HG02610 (cell line): ENCODE measurements at regions not wholly inside any gene's neighbourhood (a gene's known extent, or its start where the extent isn't known, plus 50 kb on each side); places are given as distances from the start of the nearest gene placed in this dataset.
"Not testable (repeated sequence)": the region's sequence is repeated elsewhere in the genome, so short reads cannot be mapped to it uniquely, and the experiment has no call there.

Experiments used
- ATAC-seq: cut with Tn5 transposase; IDR thresholded peaks from one replicate; pipeline ENCODE4 v1.9.1; 2021; ENCODE audit warnings: mild to moderate bottlenecking, moderate library complexity; ENCODE audit not compliant: unreplicated experiment

- ATAC-seq = not testable (repeated sequence)
Observed at GRCh38 chr16:29246091-29246490, 160.4 kb downstream of the NPIPB11 start.

- no peak for ATAC-seq
Observed at GRCh38 chr16:29237971-29238370, 168.5 kb downstream of the NPIPB11 start.

GRCh38 chr16:29237495-29237894, 169.0 kb downstream of the NPIPB11 start:
- ATAC-seq = not testable (repeated sequence)

- ATAC-seq = not testable (repeated sequence)
Observed at GRCh38 chr16:29237023-29237422, 169.5 kb downstream of the NPIPB11 start.

GRCh38 chr16:29235836-29236370, 170.6 kb downstream of the NPIPB11 start:
- ATAC-seq = not testable (repeated sequence)

GRCh38 chr16:29234536-29235275, 171.8 kb downstream of the NPIPB11 start:
- not testable (repeated sequence) for ATAC-seq

GRCh38 chr16:29233705-29234404, 172.7 kb downstream of the NPIPB11 start:
- not testable (repeated sequence) for ATAC-seq

- ATAC-seq = no peak
Observed at GRCh38 chr16:29232811-29233704, 173.5 kb downstream of the NPIPB11 start.

- ATAC-seq = not testable (repeated sequence)
Observed at GRCh38 chr16:29232160-29232705, 174.3 kb downstream of the NPIPB11 start.

GRCh38 chr16:29231244-29231643, 175.3 kb downstream of the NPIPB11 start:
- no peak for ATAC-seq

GRCh38 chr16:29230671-29231096, 175.8 kb downstream of the NPIPB11 start:
- ATAC-seq = no peak

GRCh38 chr16:29230006-29230668, 176.4 kb downstream of the NPIPB11 start:
- ATAC-seq = not testable (repeated sequence)

- ATAC-seq = not testable (repeated sequence)
Observed at GRCh38 chr16:29229616-29230005, 176.9 kb downstream of the NPIPB11 start.

- ATAC-seq = not testable (repeated sequence)
Observed at GRCh38 chr16:29228664-29229611, 177.6 kb downstream of the NPIPB11 start.

- peak; percentile 54 for ATAC-seq
Observed at GRCh38 chr16:29227751-29228663, 178.5 kb downstream of the NPIPB11 start.

- no peak for ATAC-seq
Observed at GRCh38 chr16:29226782-29227181, 179.7 kb downstream of the NPIPB11 start.

GRCh38 chr16:29224675-29225074, 181.8 kb downstream of the NPIPB11 start:
- not testable (repeated sequence) for ATAC-seq

- not testable (repeated sequence) for ATAC-seq
Observed at GRCh38 chr16:29222615-29223014, 183.9 kb downstream of the NPIPB11 start.
